CD14-positive monocyte (primary cell): ENCODE measurements at regions not wholly inside any gene's neighbourhood (a gene's known extent, or its start where the extent isn't known, plus 50 kb on each side); places are given as distances from the start of the nearest gene placed in this dataset.

ENCODE experiments used
- DNase-seq, 3 donors: peaks; one replicate each; pipeline ENCODE4 v3.0.0-alpha.2; 2011 to 2022
- H2AFZ ChIP-seq: 2 replicates; pipeline ENCODE4 v1.6.0; 2012; ENCODE audit warnings: mild to moderate bottlenecking, low read depth, low read length, inconsistent platforms; ENCODE audit not compliant: insufficient read depth, poor library complexity, severe bottlenecking
- H3K27ac ChIP-seq, 2 donors: 1 replicate in 1 of 2; 2 replicates in 1 of 2; pipeline ENCODE4 v1.5.1; 2012 to 2013; ENCODE audit warnings: low read length in 2 of 2, control low read depth in 1 of 2, inconsistent platforms in 1 of 2, low read depth in 1 of 2, mild to moderate bottlenecking in 1 of 2
- H3K27me3 ChIP-seq, 2 donors: one replicate each; pipeline versions ENCODE4 v1.6.0 to v1.6.1; 2011 to 2013; ENCODE audit warnings: low read length in 2 of 2; ENCODE audit not compliant: control insufficient read depth in 2 of 2, insufficient read depth in 2 of 2
- H3K36me3 ChIP-seq, 2 donors: replicated peaks in 1 of 2; 1 replicate in 1 of 2; 2 replicates in 1 of 2; pipeline versions ENCODE4 v1.5.1 to v1.6.1; 2012 to 2013; ENCODE audit warnings: low read length in 2 of 2, control low read depth in 1 of 2, inconsistent platforms in 1 of 2, mild to moderate bottlenecking in 1 of 2; ENCODE audit not compliant: insufficient read depth in 2 of 2, control insufficient read depth in 1 of 2
- H3K4me1 ChIP-seq, 2 donors: 1 replicate in 1 of 2; 2 replicates in 1 of 2; pipeline versions ENCODE4 v1.5.1 to v1.6.1; 2012 to 2013; ENCODE audit warnings: low read length in 2 of 2, control low read depth in 1 of 2, inconsistent platforms in 1 of 2, mild to moderate bottlenecking in 1 of 2, moderate library complexity in 1 of 2; ENCODE audit not compliant: insufficient read depth in 2 of 2, control insufficient read depth in 1 of 2
- H3K4me2 ChIP-seq: replicated peaks from 2 replicates; pipeline ENCODE3; 2012; ENCODE audit warnings: low read length, moderate library complexity, mild to moderate bottlenecking; ENCODE audit not compliant: poor library complexity, severe bottlenecking; ENCODE audit errors: extremely low read depth
- H3K4me3 ChIP-seq, 3 experiments: fragments of 200-600 bp in 1 of 3; sonication (generic) in 1 of 3; replicated peaks in 1 of 3; 1 replicate in 2 of 3; 2 replicates in 1 of 3; pipeline ENCODE4 v1.5.1; 2011 to 2013; ENCODE audit warnings: low read length in 3 of 3, mild to moderate bottlenecking in 3 of 3, control low read depth in 2 of 3, low read depth in 2 of 3, inconsistent platforms in 1 of 3, moderate library complexity in 1 of 3
- H3K79me2 ChIP-seq: 2 replicates; pipeline ENCODE4 v1.6.0; 2012; ENCODE audit warnings: mild to moderate bottlenecking, control low read depth, inconsistent platforms, low read length, moderate library complexity; ENCODE audit not compliant: insufficient read depth
- H3K9ac ChIP-seq: 2 replicates; pipeline ENCODE4 v1.6.0; 2017; ENCODE audit warnings: low read length, mild to moderate bottlenecking; ENCODE audit not compliant: insufficient read depth, poor library complexity, severe bottlenecking
- H3K9me3 ChIP-seq, 2 donors: replicated peaks in 1 of 2; 1 replicate in 1 of 2; 2 replicates in 1 of 2; pipeline versions ENCODE4 v1.5.1 to v1.6.1; 2012 to 2013; ENCODE audit warnings: low read length in 2 of 2, control low read depth in 1 of 2; ENCODE audit not compliant: control insufficient read depth in 1 of 2, insufficient read depth in 1 of 2
- H4K20me1 ChIP-seq: 2 replicates; pipeline ENCODE4 v1.6.0; 2012; ENCODE audit warnings: mild to moderate bottlenecking, low read length, control low read depth, moderate library complexity; ENCODE audit not compliant: insufficient read depth
- H3K27ac Mint-ChIP-seq, 7 donors: one replicate each; pipeline ENCODE4 v1.8.0; 2020; ENCODE audit warnings: mild to moderate bottlenecking in 7 of 7, mixed read lengths in 7 of 7, moderate library complexity in 6 of 7, inconsistent platforms in 2 of 7
- H3K27me3 Mint-ChIP-seq, 3 donors: one replicate each; pipeline ENCODE4 v1.8.0; 2021 to 2022; ENCODE audit warnings: low read depth in 3 of 3, mild to moderate bottlenecking in 3 of 3, mixed read lengths in 3 of 3, moderate library complexity in 3 of 3, inconsistent platforms in 1 of 3
- H3K36me3 Mint-ChIP-seq, 2 donors: one replicate each; pipeline ENCODE4 v1.8.0; 2020; ENCODE audit warnings: mixed read lengths in 2 of 2, inconsistent platforms in 1 of 2, mild to moderate bottlenecking in 1 of 2
- H3K4me1 Mint-ChIP-seq: one replicate; pipeline ENCODE4 v1.8.0; 2020; ENCODE audit warnings: mild to moderate bottlenecking, mixed read lengths
- H3K4me3 Mint-ChIP-seq, 2 donors: one replicate each; pipeline ENCODE4 v1.8.0; 2020; ENCODE audit warnings: mild to moderate bottlenecking in 2 of 2, mixed read lengths in 2 of 2, moderate library complexity in 1 of 2
- H3K9me3 Mint-ChIP-seq, 7 donors: one replicate each; pipeline ENCODE4 v1.8.0; 2020 to 2022; ENCODE audit warnings: mixed read lengths in 7 of 7, mild to moderate bottlenecking in 6 of 7, moderate library complexity in 6 of 7, inconsistent platforms in 2 of 7
- CTCF ChIP-seq: fragments of 200-600 bp; IDR thresholded peaks from one replicate; pipeline ENCODE4 v1.8.0; 2022; ENCODE audit warnings: antibody characterized with exemption, mild to moderate bottlenecking
- WGBS: methylation state at CpG from one replicate; pipeline ENCODE4 v1.1.5; 2013; ENCODE audit warnings: missing lambda C conversion rate; ENCODE audit not compliant: insufficient coverage; 5-methylcytosine and 5-hydroxymethylcytosine counted together
- intact Hi-C, 2 donors: fragments of 100-400 bp; cut with micrococcal nuclease; formaldehyde crosslinking; loops; one replicate each; pipeline versions ENCODE4 v1.15.0 to v1.15.1; 2023

GRCh38 chr6:2447318-2447920 is 202.0 kb upstream of the GMDS start:
- peaks cover 0 to 3% of the 10 kb centered on the region in 2 donors for H3K27me3 ChIP-seq
- no peak overlapping the region for H3K27ac Mint-ChIP-seq

More at GRCh38 chr6:2447318-2447920, 202.0 kb upstream of the GMDS start:
- no peak overlapping the region for H3K27ac ChIP-seq
- no peak overlapping the region for H2AFZ ChIP-seq
- Mint-ChIP-seq H3K4me3 (no peak overlapping the region), H3K36me3 (no peaks in the 10 kb centered on the region), H3K27me3 (peaks cover 0 to 4% (median 0%) of the 10 kb centered on the region in 3 donors), H3K4me1 (peaks cover 5% of the 10 kb centered on the region), H3K9me3 (no peaks in the 10 kb centered on the region)
- intact Hi-C loops = loop anchor here in 1 of 2 donors (5.0 kb wide), 1 partner anchor 835 kb away; no protein-coding TSS in a partner anchor
- H3K4me2 ChIP-seq = no peak overlapping the region
- no peak overlapping the region for H3K9ac ChIP-seq
- no peaks in the 10 kb centered on the region for H3K36me3 ChIP-seq
- H3K79me2 ChIP-seq = no peaks in the 10 kb centered on the region
- H4K20me1 ChIP-seq = no peaks in the 10 kb centered on the region
- 93% methylated on average over 4 of the region's 4 CpGs for WGBS
- H3K4me3 ChIP-seq = no peak overlapping the region
- H3K4me1 ChIP-seq = peaks cover 4 to 5% of the 10 kb centered on the region in 2 donors
- no peak for TF ChIP-seq CTCF
- H3K9me3 ChIP-seq = no peaks in the 10 kb centered on the region
- no peak for DNase-seq
